SK-N-SH treated with all-trans-retinoic acid at 6 μM for 48 hours (cell line): ENCODE measurements at regions not wholly inside any gene's neighbourhood (a gene's known extent, or its start where the extent isn't known, plus 50 kb on each side); places are given as distances from the start of the nearest gene placed in this dataset.
"Not testable (repeated sequence)": the region's sequence is repeated elsewhere in the genome, so short reads cannot be mapped to it uniquely, and the experiment has no call there.

Source experiments
- ATAC-seq: fragments of 200-7000 bp; cut with Tn5 transposase; 3 replicates; pipeline ENCODE4 v1.9.1; 2020; ENCODE audit warnings: mild to moderate bottlenecking, moderate library complexity
- ARNTL ChIP-seq: fragments of 450-650 bp; formaldehyde crosslinking; IDR thresholded peaks from 2 replicates; pipeline ENCODE4 v1.5.0; 2020; ENCODE audit warnings: low read depth, mild to moderate bottlenecking, moderate library complexity, borderline replicate concordance
- BACH2 ChIP-seq: fragments of 250-450 bp; sonication (Bioruptor Pico); IDR thresholded peaks from 2 replicates; pipeline ENCODE4 v1.9.0; 2021; ENCODE audit warnings: mild to moderate bottlenecking, borderline replicate concordance
- CREB5 ChIP-seq: fragments of 250-450 bp; sonication (Bioruptor Pico); IDR thresholded peaks from 2 replicates; pipeline ENCODE4 v1.5.1; 2020; ENCODE audit warnings: low read depth, mild to moderate bottlenecking, moderate library complexity
- CSDC2 ChIP-seq: fragments of 250-450 bp; sonication (Bioruptor Pico); IDR thresholded peaks from 2 replicates; pipeline ENCODE4 v1.5.0; 2020; ENCODE audit warnings: mild to moderate bottlenecking, moderate library complexity
- ESRRG ChIP-seq: fragments of 250-450 bp; sonication (Bioruptor Pico); IDR thresholded peaks from 2 replicates; pipeline ENCODE4 v1.6.1; 2021; ENCODE audit warnings: mild to moderate bottlenecking
- GLIS3 ChIP-seq: fragments of 250-450 bp; sonication (Bioruptor Pico); IDR thresholded peaks from 2 replicates; pipeline ENCODE4 v1.5.0; 2020; ENCODE audit warnings: mild to moderate bottlenecking, moderate library complexity
- ISL1 ChIP-seq: fragments of 250-450 bp; sonication (Bioruptor Pico); IDR thresholded peaks from 2 replicates; pipeline ENCODE4 v2.1.2; 2022; ENCODE audit warnings: mild to moderate bottlenecking, moderate library complexity
- OSR1 ChIP-seq: fragments of 250-450 bp; sonication (Bioruptor Pico); IDR thresholded peaks from 2 replicates; pipeline ENCODE4 v1.8.0; 2022; ENCODE audit warnings: moderate library complexity, mild to moderate bottlenecking, inconsistent platforms
- PATZ1 ChIP-seq: fragments of 250-450 bp; sonication (Bioruptor Pico); IDR thresholded peaks from 2 replicates; pipeline ENCODE4 v1.8.0; 2020; ENCODE audit warnings: mild to moderate bottlenecking, moderate library complexity, borderline replicate concordance
- PPARA ChIP-seq: fragments of 250-450 bp; sonication (Bioruptor Pico); IDR thresholded peaks from 2 replicates; pipeline ENCODE4 v1.5.0; 2020; ENCODE audit warnings: mild to moderate bottlenecking, borderline replicate concordance
- RARB ChIP-seq: fragments of 250-450 bp; sonication (Bioruptor Pico); IDR thresholded peaks from 2 replicates; pipeline ENCODE4 v1.8.0; 2021; ENCODE audit warnings: mild to moderate bottlenecking, moderate library complexity
- SNAI2 ChIP-seq: fragments of 250-450 bp; sonication (Bioruptor Pico); IDR thresholded peaks from 2 replicates; pipeline ENCODE4 v1.5.0; 2020; ENCODE audit warnings: mild to moderate bottlenecking, moderate library complexity
- TCF4 ChIP-seq: fragments of 250-450 bp; sonication (Bioruptor Pico); IDR thresholded peaks from 2 replicates; pipeline ENCODE4 v1.8.0; 2021; ENCODE audit warnings: mild to moderate bottlenecking, moderate library complexity, borderline replicate concordance
- TSHZ2 ChIP-seq: fragments of 250-450 bp; sonication (Bioruptor Pico); IDR thresholded peaks from 2 replicates; pipeline ENCODE4 v1.5.0; 2020; ENCODE audit warnings: mild to moderate bottlenecking, moderate library complexity
- ZFP3 ChIP-seq: fragments of 250-450 bp; sonication (Bioruptor Pico); IDR thresholded peaks from 2 replicates; pipeline ENCODE4 v1.5.0; 2020; ENCODE audit warnings: mild to moderate bottlenecking, moderate library complexity
- ZNF565 ChIP-seq: fragments of 450-650 bp; formaldehyde crosslinking; conservative IDR thresholded peaks from 2 replicates; pipeline ENCODE4 v1.5.0; 2020; ENCODE audit warnings: low read depth, mild to moderate bottlenecking, moderate library complexity
- ZNF70 ChIP-seq: fragments of 450-650 bp; formaldehyde crosslinking; IDR thresholded peaks from 2 replicates; pipeline ENCODE4 v1.5.0; 2020; ENCODE audit warnings: mild to moderate bottlenecking, moderate library complexity
- ZNF8 ChIP-seq: fragments of 450-650 bp; formaldehyde crosslinking; IDR thresholded peaks from 2 replicates; pipeline ENCODE4 v1.5.0; 2020; ENCODE audit warnings: mild to moderate bottlenecking, moderate library complexity
- TF ChIP-seq, protein P1 (sequence below): fragments of 250-450 bp; sonication (Bioruptor Pico); IDR thresholded peaks from 2 replicates; pipeline ENCODE4 v1.8.0; 2021; ENCODE audit warnings: low read depth, mild to moderate bottlenecking, moderate library complexity, borderline replicate concordance

- TF ChIP-seq, protein P1, sequence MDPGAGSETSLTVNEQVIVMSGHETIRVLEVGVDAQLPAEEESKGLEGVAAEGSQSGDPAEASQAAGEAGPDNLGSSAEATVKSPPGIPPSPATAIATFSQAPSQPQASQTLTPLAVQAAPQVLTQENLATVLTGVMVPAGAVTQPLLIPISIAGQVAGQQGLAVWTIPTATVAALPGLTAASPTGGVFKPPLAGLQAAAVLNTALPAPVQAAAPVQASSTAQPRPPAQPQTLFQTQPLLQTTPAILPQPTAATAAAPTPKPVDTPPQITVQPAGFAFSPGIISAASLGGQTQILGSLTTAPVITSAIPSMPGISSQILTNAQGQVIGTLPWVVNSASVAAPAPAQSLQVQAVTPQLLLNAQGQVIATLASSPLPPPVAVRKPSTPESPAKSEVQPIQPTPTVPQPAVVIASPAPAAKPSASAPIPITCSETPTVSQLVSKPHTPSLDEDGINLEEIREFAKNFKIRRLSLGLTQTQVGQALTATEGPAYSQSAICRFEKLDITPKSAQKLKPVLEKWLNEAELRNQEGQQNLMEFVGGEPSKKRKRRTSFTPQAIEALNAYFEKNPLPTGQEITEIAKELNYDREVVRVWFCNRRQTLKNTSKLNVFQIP (CRISPR knock-in tag): no peak
Observed at GRCh38 chr9:30060976-30061375, 2323.5 kb upstream of the ACO1 start (continued).

DNA sequence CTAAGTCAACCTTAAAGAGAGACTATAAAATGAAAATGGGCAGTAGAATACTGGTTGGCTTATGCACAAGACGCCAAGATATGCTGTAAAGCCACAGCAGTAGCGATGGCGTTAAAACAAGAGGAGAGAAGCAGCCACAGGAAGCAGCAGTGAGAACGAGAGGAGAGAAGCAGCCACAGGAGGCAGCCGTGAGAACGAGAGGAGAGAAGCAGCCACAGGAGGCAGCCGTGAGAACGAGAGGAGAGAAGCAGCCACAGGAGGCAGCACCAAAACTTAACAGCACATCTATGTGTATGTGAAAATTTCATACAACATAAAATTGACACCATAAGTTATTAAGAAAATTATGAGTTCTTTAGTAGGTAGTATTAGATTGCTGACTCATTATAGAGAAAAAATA, 2318.6 kb upstream of the ACO1 start:
- no peak for ATAC-seq
- TF ChIP-seq TCF4 (no peak), ESRRG (no peak), CSDC2 (CRISPR knock-in tag) (no peak), CREB5 (CRISPR knock-in tag) (no peak), RARB (CRISPR knock-in tag) (no peak), PPARA (CRISPR knock-in tag) (no peak), ARNTL (CRISPR knock-in tag) (no peak), GLIS3 (CRISPR knock-in tag) (no peak), ZNF70 (CRISPR knock-in tag) (no peak), OSR1 (CRISPR knock-in tag) (no peak), PATZ1 (no peak)
- TF ChIP-seq, protein P1 (CRISPR knock-in tag): no peak

GRCh38 chr9:30069236-30069635, 2315.2 kb upstream of the ACO1 start:
- ATAC-seq: not testable (repeated sequence)

GRCh38 chr9:30075022-30075421, 2309.4 kb upstream of the ACO1 start:
- TF ChIP-seq CSDC2 (CRISPR knock-in tag) (no peak), PATZ1 (no peak), SNAI2 (CRISPR knock-in tag) (no peak), ISL1 (CRISPR knock-in tag) (no peak), ZFP3 (no peak), GLIS3 (CRISPR knock-in tag) (no peak), ZNF70 (CRISPR knock-in tag) (no peak), ARNTL (CRISPR knock-in tag) (no peak), BACH2 (CRISPR knock-in tag) (no peak), ZNF8 (CRISPR knock-in tag) (no peak), ZNF565 (CRISPR knock-in tag) (no peak), TSHZ2 (CRISPR knock-in tag) (no peak)
- no peak for ATAC-seq
